HG03558 (cell line): ENCODE measurements at regions not wholly inside any gene's neighbourhood (a gene's known extent, or its start where the extent isn't known, plus 50 kb on each side); places are given as distances from the start of the nearest gene placed in this dataset.

Experiments used
- ATAC-seq: cut with Tn5 transposase; IDR thresholded peaks from one replicate; pipeline ENCODE4 v1.9.1; 2021; ENCODE audit warnings: moderate number of reproducible peaks; ENCODE audit not compliant: unreplicated experiment; ENCODE audit errors: extremely low read depth

GRCh38 chr13:111039735-111040134 is 75.4 kb upstream of the ARHGEF7 start:
- ATAC-seq, result no peak

- no peak for ATAC-seq
Observed at GRCh38 chr13:111038887-111039286, 76.2 kb upstream of the ARHGEF7 start.

GRCh38 chr13:111037927-111038326 is 77.2 kb upstream of the ARHGEF7 start:
- no peak for ATAC-seq

GRCh38 chr13:111036665-111037064 is 78.4 kb upstream of the ARHGEF7 start:
- ATAC-seq, result no peak

GRCh38 chr13:111035861-111036260 is 79.2 kb upstream of the ARHGEF7 start:
- ATAC-seq, result no peak

- ATAC-seq, result no peak
Observed at GRCh38 chr13:111034811-111035210, 80.3 kb upstream of the ARHGEF7 start.

GRCh38 chr13:111033172-111034130 is 81.7 kb upstream of the ARHGEF7 start:
- ATAC-seq, result no peak

GRCh38 chr13:111031531-111031961 is 83.6 kb upstream of the ARHGEF7 start:
- ATAC-seq, result no peak

GRCh38 chr13:111029957-111030609 is 85.0 kb upstream of the ARHGEF7 start:
- no peak for ATAC-seq

GRCh38 chr13:111027458-111028439 is 87.4 kb upstream of the ARHGEF7 start:
- ATAC-seq, result no peak

GRCh38 chr13:111025310-111025709 is 89.8 kb upstream of the ARHGEF7 start:
- no peak for ATAC-seq

GRCh38 chr13:111022886-111023285 is 92.2 kb upstream of the ARHGEF7 start:
- ATAC-seq, result no peak

- ATAC-seq, result no peak
Observed at GRCh38 chr13:111022241-111022640, 92.9 kb upstream of the ARHGEF7 start.

GRCh38 chr13:111021270-111021669 is 93.8 kb upstream of the ARHGEF7 start:
- ATAC-seq, result no peak

GRCh38 chr13:111020546-111020945 is 94.6 kb upstream of the ARHGEF7 start:
- ATAC-seq, result no peak

GRCh38 chr13:111020021-111020420 is 95.1 kb upstream of the ARHGEF7 start:
- ATAC-seq, result no peak

- no peak for ATAC-seq
Observed at GRCh38 chr13:111017755-111018459, 97.2 kb upstream of the ARHGEF7 start.

GRCh38 chr13:111013196-111013595 is 98.3 kb upstream of the ANKRD10 start:
- no peak for ATAC-seq

GRCh38 chr13:111011899-111012298 is 97.0 kb upstream of the ANKRD10 start:
- ATAC-seq, result no peak

- ATAC-seq, result no peak
Observed at GRCh38 chr13:111008351-111008750, 93.5 kb upstream of the ANKRD10 start.
